Naive B cell (primary cell): ENCODE measurements at regions not wholly inside any gene's neighbourhood (a gene's known extent, or its start where the extent isn't known, plus 50 kb on each side); places are given as distances from the start of the nearest gene placed in this dataset.

Source experiments
- ATAC-seq, 2 donors: fragments of 150-1000 bp; cut with Tn5 transposase; 2 replicates each; pipeline ENCODE4 v1.10.0; 2021; ENCODE audit warnings: low read depth in 2 of 2, mild to moderate bottlenecking in 2 of 2, moderate library complexity in 2 of 2
- DNase-seq: peaks from one replicate; pipeline ENCODE4 v3.0.0; 2022
- H3K27ac Mint-ChIP-seq, 6 donors: one replicate each; pipeline ENCODE4 v1.8.0; 2020 to 2022; ENCODE audit warnings: mild to moderate bottlenecking in 6 of 6, mixed read lengths in 6 of 6, moderate library complexity in 5 of 6, inconsistent platforms in 2 of 6
- H3K27me3 Mint-ChIP-seq, 3 donors: one replicate each; pipeline ENCODE4 v1.8.0; 2021 to 2022; ENCODE audit warnings: mixed read lengths in 3 of 3, mild to moderate bottlenecking in 1 of 3
- H3K36me3 Mint-ChIP-seq, 2 donors: one replicate each; pipeline ENCODE4 v1.8.0; 2020 to 2022; ENCODE audit warnings: mixed read lengths in 2 of 2, inconsistent platforms in 1 of 2, mild to moderate bottlenecking in 1 of 2
- H3K4me1 Mint-ChIP-seq, 3 donors: one replicate each; pipeline ENCODE4 v1.8.0; 2020 to 2022; ENCODE audit warnings: mixed read lengths in 3 of 3, inconsistent platforms in 1 of 3, mild to moderate bottlenecking in 1 of 3, moderate library complexity in 1 of 3
- H3K4me3 Mint-ChIP-seq, 8 donors: one replicate each; pipeline ENCODE4 v1.8.0; 2020 to 2022; ENCODE audit warnings: mild to moderate bottlenecking in 8 of 8, mixed read lengths in 8 of 8, moderate library complexity in 8 of 8, inconsistent platforms in 2 of 8
- H3K9me3 Mint-ChIP-seq, 7 donors: one replicate each; pipeline ENCODE4 v1.8.0; 2020 to 2022; ENCODE audit warnings: mixed read lengths in 7 of 7, mild to moderate bottlenecking in 5 of 7, inconsistent platforms in 2 of 7, moderate library complexity in 1 of 7

DNA sequence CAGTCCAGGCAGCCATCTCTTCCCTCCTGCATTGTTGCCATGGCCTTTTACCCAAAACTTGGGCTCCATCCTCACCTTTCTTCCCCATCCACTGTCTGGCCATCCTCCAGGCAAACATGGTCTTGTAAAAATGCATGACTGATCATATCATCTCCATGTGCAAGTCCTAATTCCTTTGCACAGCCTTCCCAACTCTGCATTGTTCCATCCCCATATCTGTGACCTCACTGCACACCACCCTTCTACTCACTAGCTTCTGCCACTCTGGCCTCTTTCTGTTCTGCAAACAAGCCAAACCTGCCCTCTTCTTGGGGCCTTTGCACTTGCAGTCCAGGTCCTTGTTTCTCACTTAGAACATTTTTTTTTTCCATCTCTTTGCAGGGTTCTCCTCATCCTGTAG is 230.1 kb upstream of the GJB5 start:
- Mint-ChIP-seq H3K4me1 (peaks cover 0 to 7% (median 7%) of the 10 kb centered on the region in 3 donors), H3K4me3 (no peak overlapping the region), H3K36me3 (no peaks in the 10 kb centered on the region), H3K9me3 (peaks cover 0 to 2% (median 0%) of the 10 kb centered on the region in 7 donors), H3K27me3 (peaks cover 34 to 52% (median 36%) of the 10 kb centered on the region in 3 donors), H3K27ac (no peak overlapping the region)
- no peak for DNase-seq
- no peak for ATAC-seq

DNA sequence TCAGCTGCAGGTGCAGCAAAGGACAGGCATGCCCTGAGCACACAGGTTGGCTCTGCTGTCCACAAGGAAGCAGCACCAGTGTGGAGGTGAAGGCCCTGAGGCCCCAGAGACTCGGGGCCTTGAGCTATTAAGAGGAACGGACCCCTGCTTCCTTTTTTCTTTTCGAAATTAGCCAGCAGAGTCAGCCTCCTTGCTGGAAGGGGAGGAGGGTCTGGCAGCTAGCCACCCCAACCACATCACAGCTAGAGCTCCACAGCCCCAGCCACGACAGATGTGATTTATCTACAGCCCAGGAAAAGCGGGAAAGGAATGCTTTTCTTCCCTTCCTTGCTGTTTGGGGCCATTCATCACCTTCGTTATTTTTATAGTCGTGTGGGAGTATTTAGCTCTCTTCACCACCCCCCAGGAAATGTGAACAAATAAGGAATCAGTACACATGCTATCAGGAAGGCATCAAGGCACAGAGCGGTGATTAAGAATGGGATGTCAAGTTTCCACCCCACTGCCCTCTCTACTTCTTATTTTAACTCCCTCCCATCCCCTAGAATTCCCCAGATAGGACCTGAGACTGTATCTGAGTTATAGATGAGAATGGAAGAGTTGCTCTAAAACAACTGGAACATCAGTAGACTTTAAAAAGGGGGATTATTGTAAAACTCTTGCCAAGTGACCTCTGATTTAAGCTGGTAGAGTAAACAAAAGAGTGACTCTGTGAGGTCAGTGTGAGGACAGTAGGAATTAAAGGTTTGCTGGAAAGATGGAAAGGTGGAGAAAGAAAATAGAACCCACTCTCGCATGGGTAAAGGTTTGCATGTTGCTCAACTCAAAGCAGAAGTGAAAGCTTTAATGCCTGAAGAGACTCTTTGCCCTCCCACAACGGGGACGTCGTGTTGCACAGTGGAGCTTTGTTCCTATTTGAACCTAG is 224.7 kb upstream of the GJB5 start:
- Mint-ChIP-seq H3K27me3 (peaks cover 29 to 37% (median 29%) of the 10 kb centered on the region in 3 donors), H3K9me3 (peaks cover 0 to 9% (median 0%) of the 10 kb centered on the region in 7 donors), H3K27ac (peak overlapping the region in 1 of 6 donors; percentile 34), H3K4me3 (peak overlapping the region in 2 of 8 donors; percentile 38 to 61), H3K36me3 (no peaks in the 10 kb centered on the region), H3K4me1 (peaks cover 0 to 20% (median 13%) of the 10 kb centered on the region in 3 donors)
- ATAC-seq: no peak
- no peak for DNase-seq

DNA sequence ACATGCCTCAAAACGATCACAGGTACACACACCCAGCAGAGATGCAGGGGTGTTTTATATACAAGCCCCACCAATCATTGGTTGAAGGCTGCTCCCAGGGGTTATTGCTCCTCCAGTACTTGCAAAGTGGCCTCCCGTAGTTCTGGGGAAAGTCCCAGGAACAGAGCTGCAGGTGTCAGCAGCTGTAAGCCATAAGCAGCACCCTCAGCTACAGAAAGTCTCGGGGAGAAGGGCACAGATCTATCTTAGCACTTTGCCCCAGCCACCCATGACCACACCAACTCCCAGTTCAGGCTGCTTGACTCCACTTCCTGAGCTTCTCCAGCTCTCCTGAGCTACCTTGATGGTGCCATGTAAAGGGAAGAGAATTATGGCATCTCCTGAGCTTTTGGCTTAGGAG is 222.7 kb upstream of the GJB5 start:
- peaks cover 0 to 9% (median 0%) of the 10 kb centered on the region in 7 donors for H3K9me3 Mint-ChIP-seq
- H3K4me3 Mint-ChIP-seq: no peak overlapping the region
- peaks cover 0 to 20% (median 13%) of the 10 kb centered on the region in 3 donors for H3K4me1 Mint-ChIP-seq
- H3K27ac Mint-ChIP-seq: no peak overlapping the region
- DNase-seq (no peak), ATAC-seq (no peak)
- peaks cover 21 to 34% (median 24%) of the 10 kb centered on the region in 3 donors for H3K27me3 Mint-ChIP-seq
- H3K36me3 Mint-ChIP-seq: no peaks in the 10 kb centered on the region

DNA sequence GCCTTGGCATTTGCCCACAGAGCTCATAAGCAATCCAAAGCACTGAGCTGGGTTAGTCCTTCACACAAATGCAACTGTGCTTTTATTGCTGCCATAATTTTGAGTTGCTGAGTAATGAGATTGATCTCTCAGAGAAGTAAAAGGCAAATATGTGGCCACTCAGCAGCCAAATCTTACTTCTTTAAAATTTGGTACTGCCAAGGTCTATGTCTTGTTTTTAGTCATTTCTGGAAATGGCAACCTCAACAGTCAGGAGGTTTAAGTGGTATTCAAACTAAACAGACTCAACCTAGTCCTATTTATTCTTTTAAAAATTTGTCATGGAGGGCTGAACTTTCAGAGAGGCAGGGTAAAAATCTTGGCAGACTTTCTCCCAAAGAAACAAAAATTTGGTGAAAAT is 216.4 kb upstream of the GJB5 start:
- no peaks in the 10 kb centered on the region for H3K36me3 Mint-ChIP-seq
- no peaks in the 10 kb centered on the region for H3K4me1 Mint-ChIP-seq
- DNase-seq (no peak), ATAC-seq (no peak)
- H3K27ac Mint-ChIP-seq: no peak overlapping the region
- peaks cover 21 to 37% (median 28%) of the 10 kb centered on the region in 3 donors for H3K27me3 Mint-ChIP-seq
- peaks cover 0 to 12% (median 2%) of the 10 kb centered on the region in 7 donors for H3K9me3 Mint-ChIP-seq
- no peak overlapping the region for H3K4me3 Mint-ChIP-seq

DNA sequence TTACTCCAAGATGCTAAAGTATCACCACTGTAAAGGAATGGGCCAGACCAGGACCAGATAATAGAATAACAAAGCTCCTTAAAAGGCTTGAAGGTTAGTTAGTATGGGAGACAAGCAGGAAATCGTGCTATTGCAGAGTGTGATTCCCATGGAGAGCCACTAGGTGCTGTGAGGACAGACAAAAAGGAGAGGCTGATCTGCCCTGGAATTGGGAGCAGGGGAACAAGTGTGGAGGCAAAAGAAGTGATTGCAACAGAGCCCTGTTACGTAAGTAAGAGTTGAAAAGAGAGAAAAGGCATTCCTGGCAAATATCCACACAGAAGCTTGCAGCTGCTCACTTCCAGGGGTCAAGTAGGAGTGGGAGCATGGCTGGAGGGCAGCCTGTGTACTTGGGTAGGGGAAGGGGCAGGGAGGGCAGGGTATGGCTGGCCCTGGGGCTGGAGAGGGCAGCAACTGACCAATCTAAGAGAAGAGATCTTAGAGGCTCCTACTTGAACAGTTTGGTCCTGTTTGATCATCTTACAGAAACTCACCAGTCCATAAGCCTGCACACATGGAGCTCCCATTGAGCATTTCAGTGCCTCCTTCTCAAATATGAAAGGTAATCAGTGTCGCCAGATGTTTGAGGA is 207.7 kb upstream of the GJB5 start:
- Mint-ChIP-seq H3K36me3 (no peaks in the 10 kb centered on the region), H3K4me1 (no peaks in the 10 kb centered on the region), H3K4me3 (peak overlapping the region in 1 of 8 donors; percentile 49), H3K9me3 (peaks cover 0 to 9% (median 5%) of the 10 kb centered on the region in 7 donors), H3K27ac (no peak overlapping the region), H3K27me3 (peaks cover 15 to 37% (median 29%) of the 10 kb centered on the region in 3 donors)
- DNase-seq (no peak), ATAC-seq (no peak)

DNA sequence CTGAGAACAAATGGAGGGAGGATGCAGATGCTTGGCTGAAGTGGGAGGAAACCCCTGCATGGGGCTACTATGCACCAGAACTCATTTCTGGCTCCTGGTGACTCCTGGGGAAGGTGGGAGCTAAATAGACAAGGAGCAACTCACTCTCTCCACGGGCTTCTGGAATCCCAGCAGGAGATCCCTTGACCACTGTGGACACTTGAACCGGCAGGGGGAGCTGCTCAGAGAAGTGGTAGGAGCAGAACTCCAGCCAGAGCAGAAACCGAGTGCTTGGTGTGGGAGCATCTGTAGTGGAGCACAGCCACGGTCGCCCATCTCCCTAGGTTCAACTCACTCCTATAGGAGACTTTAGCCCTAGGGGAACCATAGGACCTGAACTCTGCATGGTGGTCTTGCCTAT is 205.6 kb upstream of the GJB5 start:
- ATAC-seq (no peak), DNase-seq (no peak)
- Mint-ChIP-seq H3K27ac (no peak overlapping the region), H3K27me3 (peaks cover 6 to 33% (median 32%) of the 10 kb centered on the region in 3 donors), H3K4me3 (no peak overlapping the region), H3K9me3 (peaks cover 2 to 16% (median 5%) of the 10 kb centered on the region in 7 donors), H3K4me1 (no peaks in the 10 kb centered on the region), H3K36me3 (no peaks in the 10 kb centered on the region)

DNA sequence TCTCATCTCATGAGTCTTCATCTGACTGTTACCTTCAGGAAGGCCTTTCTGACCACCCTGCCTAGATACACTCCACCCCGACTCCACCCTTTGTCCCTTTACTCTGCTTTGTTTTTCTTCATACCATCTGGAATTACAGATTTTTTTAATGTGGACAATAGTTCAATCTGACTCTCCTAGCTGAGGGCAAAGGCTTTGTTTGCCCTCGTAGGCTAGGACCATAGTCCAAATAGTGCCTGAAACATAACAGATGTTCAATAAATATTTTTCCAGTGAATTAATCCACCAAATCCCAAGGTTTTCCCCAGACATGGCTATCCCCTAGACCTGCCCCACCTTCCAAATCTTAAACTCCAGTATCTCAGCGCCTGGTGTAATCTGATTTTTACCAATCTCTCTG is 176.5 kb upstream of the GJB5 start:
- DNase-seq (no peak), ATAC-seq (no peak)
- H3K27me3 Mint-ChIP-seq: peaks cover 14 to 53% (median 21%) of the 10 kb centered on the region in 3 donors
- H3K36me3 Mint-ChIP-seq: peaks cover 0 to 3% of the 10 kb centered on the region in 2 donors
- H3K27ac Mint-ChIP-seq: no peak overlapping the region
- no peak overlapping the region for H3K4me3 Mint-ChIP-seq
- H3K9me3 Mint-ChIP-seq: peaks cover 0 to 12% (median 6%) of the 10 kb centered on the region in 7 donors
- no peaks in the 10 kb centered on the region for H3K4me1 Mint-ChIP-seq

DNA sequence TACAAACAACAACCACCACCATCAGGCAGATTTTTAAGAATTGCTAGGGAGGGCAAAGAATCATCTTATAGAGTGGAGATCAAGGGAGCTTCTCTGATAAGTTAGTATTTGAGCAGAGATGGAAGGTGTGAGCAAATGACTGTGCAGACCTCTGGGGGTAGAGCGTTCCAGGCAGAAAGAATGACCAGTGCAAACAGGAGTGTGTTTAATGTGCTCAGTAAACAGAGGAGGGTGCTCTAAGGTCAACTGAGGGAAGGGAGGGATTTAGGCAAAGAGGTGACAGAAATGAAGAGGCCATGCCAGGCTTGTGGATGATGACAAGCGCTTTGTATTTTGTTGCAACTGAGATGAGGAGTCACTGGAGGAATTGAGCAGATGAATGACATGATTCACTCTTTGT is 172.5 kb upstream of the GJB5 start:
- Mint-ChIP-seq H3K27ac (no peak overlapping the region), H3K4me1 (no peaks in the 10 kb centered on the region), H3K9me3 (peaks cover 0 to 10% (median 6%) of the 10 kb centered on the region in 7 donors), H3K4me3 (peak overlapping the region in 1 of 8 donors; percentile 42), H3K27me3 (peaks cover 14 to 53% (median 18%) of the 10 kb centered on the region in 3 donors), H3K36me3 (no peaks in the 10 kb centered on the region)
- ATAC-seq (no peak), DNase-seq (no peak)

DNA sequence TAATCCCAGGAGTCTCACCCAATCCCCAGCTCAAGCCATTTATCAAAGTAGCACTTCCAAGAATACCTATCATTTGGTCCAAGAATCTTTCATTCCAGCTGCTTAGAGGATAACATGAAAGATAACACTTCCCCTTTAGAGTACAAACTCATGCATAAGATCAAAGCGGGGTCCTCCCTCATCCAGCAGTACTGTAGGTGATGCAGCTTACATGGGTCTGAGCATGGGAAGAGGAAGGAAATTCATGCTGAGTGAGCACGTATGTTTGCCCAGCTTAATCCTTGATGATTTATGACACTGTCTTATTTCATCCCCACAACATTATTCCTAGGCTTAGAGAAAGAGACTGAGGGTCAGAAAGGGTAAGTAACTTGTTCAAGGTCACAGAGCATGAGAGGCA is 167.1 kb upstream of the GJB5 start:
- Mint-ChIP-seq H3K9me3 (peaks cover 0 to 1% (median 0%) of the 10 kb centered on the region in 7 donors), H3K4me3 (no peak overlapping the region), H3K36me3 (no peaks in the 10 kb centered on the region), H3K27me3 (peaks cover 11 to 22% (median 21%) of the 10 kb centered on the region in 3 donors), H3K27ac (no peak overlapping the region), H3K4me1 (no peaks in the 10 kb centered on the region)
- ATAC-seq (no peak), DNase-seq (no peak)

DNA sequence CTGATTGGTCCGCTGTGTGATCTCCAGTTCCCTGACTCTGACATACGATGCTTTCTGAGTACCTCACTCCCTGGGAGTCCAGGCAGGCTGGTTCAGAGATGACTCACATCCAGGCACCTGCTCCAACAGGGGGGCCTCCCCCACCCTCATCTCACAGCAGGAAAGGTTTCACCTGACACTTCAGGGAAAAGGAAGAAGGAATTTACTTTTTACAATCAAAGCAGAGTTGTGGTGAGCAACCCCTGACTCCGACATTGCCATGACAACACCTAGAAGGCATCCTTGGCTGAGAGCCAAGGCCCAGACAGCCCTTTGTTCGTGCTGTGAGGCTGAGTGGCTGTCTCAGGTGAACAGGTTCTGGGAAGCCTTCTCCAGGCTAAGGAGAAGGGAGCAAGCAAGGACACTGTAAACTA is 164.6 kb upstream of the GJB5 start:
- DNase-seq: no peak
- no peak for ATAC-seq
- H3K36me3 Mint-ChIP-seq: no peaks in the 10 kb centered on the region
- no peak overlapping the region for H3K4me3 Mint-ChIP-seq
- H3K9me3 Mint-ChIP-seq: no peaks in the 10 kb centered on the region
- H3K4me1 Mint-ChIP-seq: no peaks in the 10 kb centered on the region
- peak overlapping the region in 1 of 6 donors; percentile 39 for H3K27ac Mint-ChIP-seq
- H3K27me3 Mint-ChIP-seq: peaks cover 6 to 23% (median 8%) of the 10 kb centered on the region in 3 donors

DNA sequence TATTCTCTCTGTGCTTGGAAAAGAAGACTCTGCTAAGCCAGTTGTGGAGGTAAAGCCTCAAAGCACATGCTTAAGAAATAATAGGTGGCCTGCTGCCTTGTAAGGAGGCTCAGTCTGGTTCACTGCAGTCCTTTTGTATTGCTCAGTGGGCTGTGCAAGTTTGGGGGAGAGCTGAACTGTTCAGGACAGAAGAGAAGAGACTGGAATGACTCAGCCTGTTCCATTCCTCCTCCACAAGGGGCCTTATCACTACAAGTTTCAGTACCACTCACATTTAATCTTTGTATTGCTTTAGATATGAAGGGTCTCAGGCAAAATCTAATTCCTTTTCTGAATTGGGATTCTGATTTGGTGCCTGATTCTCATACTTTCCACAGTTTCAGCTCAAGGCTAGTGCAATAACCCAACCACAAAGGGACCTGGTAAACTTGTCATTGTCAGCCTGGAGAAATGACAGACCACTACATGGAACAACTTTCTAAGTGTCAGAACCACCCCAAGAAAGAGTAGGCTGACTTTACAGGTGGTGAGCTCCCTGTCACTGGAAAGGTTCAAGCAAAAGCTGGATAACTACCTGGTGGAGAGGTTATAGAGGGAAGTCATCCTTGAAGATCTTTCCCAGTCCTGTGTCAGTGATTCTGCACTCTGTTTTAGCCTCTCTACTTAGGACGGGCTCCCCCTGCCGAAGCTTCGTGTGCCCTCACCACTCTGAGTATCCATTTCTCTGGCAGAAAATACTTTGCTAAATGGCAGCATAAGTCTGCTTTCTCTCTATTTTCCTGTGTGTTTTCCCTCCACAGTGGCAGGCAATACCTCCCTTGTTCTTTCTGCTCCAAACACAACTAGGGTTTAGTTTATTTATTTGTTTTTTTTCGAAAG is 162.9 kb upstream of the GJB5 start:
- DNase-seq: no peak
- peaks cover 6 to 18% (median 8%) of the 10 kb centered on the region in 3 donors for H3K27me3 Mint-ChIP-seq
- H3K36me3 Mint-ChIP-seq: no peaks in the 10 kb centered on the region
- no peak for ATAC-seq
- no peak overlapping the region for H3K27ac Mint-ChIP-seq
- no peaks in the 10 kb centered on the region for H3K9me3 Mint-ChIP-seq
- no peaks in the 10 kb centered on the region for H3K4me1 Mint-ChIP-seq
- no peak overlapping the region for H3K4me3 Mint-ChIP-seq

DNA sequence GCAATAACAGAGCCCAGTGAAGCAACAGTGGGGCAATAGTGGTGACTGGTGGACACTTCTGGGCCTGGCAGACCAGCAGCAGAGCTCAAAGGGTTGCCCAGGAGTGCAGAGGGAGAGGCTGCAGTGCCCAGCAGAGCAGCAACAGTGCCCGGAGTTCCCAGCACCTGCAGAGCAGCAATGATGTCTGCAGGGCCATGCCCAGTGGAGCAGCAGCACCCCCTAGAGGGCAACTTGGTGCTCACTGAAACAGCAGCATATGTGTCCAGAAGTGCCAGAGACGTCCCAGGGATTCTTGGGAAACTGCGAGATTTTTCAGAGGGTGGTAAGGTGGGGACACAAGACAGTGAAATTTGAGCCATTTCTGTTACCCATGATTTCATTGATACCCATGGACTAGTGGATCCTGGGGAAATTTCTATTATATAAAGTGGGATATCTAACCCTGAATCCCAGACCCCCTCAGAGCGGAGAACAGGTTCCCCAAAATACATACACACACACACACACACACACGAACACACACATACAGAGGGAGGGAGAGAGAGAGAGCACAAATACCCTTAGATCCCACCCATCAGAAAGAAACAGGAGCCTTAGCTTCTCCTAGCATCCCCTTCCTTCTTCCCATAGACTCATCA is 156.9 kb upstream of the GJB5 start:
- Mint-ChIP-seq H3K36me3 (no peaks in the 10 kb centered on the region), H3K27me3 (peaks cover 9 to 15% (median 11%) of the 10 kb centered on the region in 3 donors), H3K27ac (no peak overlapping the region), H3K4me3 (no peak overlapping the region), H3K9me3 (peaks cover 0 to 4% (median 0%) of the 10 kb centered on the region in 7 donors), H3K4me1 (no peaks in the 10 kb centered on the region)
- no peak for ATAC-seq
- DNase-seq: no peak

DNA sequence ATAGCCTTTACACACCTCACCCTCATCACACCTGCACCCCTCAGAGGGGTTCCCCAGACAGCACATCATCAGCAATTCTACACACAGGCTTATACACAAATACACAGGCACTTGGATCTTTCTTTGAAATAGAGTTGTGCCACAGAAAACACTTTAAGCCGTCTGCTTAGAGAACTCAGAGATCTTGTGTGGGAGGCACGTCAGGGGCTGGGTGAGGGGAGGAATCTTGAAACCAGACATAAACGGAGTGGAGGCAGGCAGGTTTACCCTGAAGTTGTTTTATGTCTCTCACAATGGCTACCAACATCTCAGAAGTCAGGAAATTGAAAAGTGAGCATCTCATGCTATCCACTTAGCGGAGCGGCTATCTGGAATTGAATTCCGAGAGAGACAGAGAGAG is 151.9 kb upstream of the GJB5 start:
- Mint-ChIP-seq H3K4me1 (no peaks in the 10 kb centered on the region), H3K9me3 (peaks cover 0 to 4% (median 0%) of the 10 kb centered on the region in 7 donors), H3K36me3 (no peaks in the 10 kb centered on the region), H3K27ac (no peak overlapping the region), H3K27me3 (peaks cover 14 to 32% (median 14%) of the 10 kb centered on the region in 3 donors), H3K4me3 (no peak overlapping the region)
- ATAC-seq (no peak), DNase-seq (no peak)
